GM23338 (cell line): ENCODE measurements at regions not wholly inside any gene's neighbourhood (a gene's known extent, or its start where the extent isn't known, plus 50 kb on each side); places are given as distances from the start of the nearest gene placed in this dataset.

Source experiments
- CREB1 ChIP-seq: fragments of 250-450 bp; sonication (Bioruptor Pico); IDR thresholded peaks from 2 replicates; pipeline ENCODE4 v1.5.0; 2020; ENCODE audit warnings: low read depth, mild to moderate bottlenecking, moderate library complexity
- EZH2 ChIP-seq: fragments of 200-600 bp; sonication (generic); IDR thresholded peaks from one replicate; pipeline ENCODE4 v1.8.0; 2017; ENCODE audit warnings: antibody characterized with exemption, mild to moderate bottlenecking, low read depth; ENCODE audit not compliant: unreplicated experiment
- EZH2phosphoT487 ChIP-seq: fragments of 200-600 bp; sonication (generic); IDR thresholded peaks from one replicate; pipeline ENCODE4 v1.8.1; 2018; ENCODE audit warnings: antibody characterized with exemption; ENCODE audit not compliant: unreplicated experiment
- JUNB ChIP-seq: IDR thresholded peaks from one replicate; pipeline ENCODE4 v1.6.1; 2016; ENCODE audit warnings: antibody characterized with exemption; ENCODE audit not compliant: unreplicated experiment
- NANOG ChIP-seq: IDR thresholded peaks from 2 replicates; pipeline ENCODE4 v1.6.1; 2016; ENCODE audit warnings: antibody characterized with exemption, borderline replicate concordance
- POLR2AphosphoS5 ChIP-seq: IDR thresholded peaks from 2 replicates; pipeline ENCODE4 v1.6.1; 2016; ENCODE audit warnings: antibody characterized with exemption, low read depth
- STAT1 ChIP-seq: IDR thresholded peaks from one replicate; pipeline ENCODE4 v1.6.1; 2016; ENCODE audit warnings: antibody characterized with exemption; ENCODE audit not compliant: unreplicated experiment
- ZNF114 ChIP-seq: fragments of 250-450 bp; sonication (Bioruptor Pico); IDR thresholded peaks from 2 replicates; pipeline ENCODE4 v1.5.0; 2020; ENCODE audit warnings: mild to moderate bottlenecking, moderate library complexity
- ZNF331 ChIP-seq: fragments of 250-450 bp; sonication (Bioruptor Pico); IDR thresholded peaks from 2 replicates; pipeline ENCODE4 v1.5.0; 2020; ENCODE audit warnings: low read depth, mild to moderate bottlenecking, moderate library complexity
- TF ChIP-seq, protein P1 (sequence below), 2 experiments: fragments of 200-600 bp in 1 of 2; sonication (generic) in 1 of 2; conservative IDR thresholded peaks; 2 replicates each; pipeline versions ENCODE4 v1.5.1 to v1.6.1; 2016 to 2017; ENCODE audit warnings: antibody characterized with exemption in 2 of 2, low read depth in 2 of 2, mild to moderate bottlenecking in 2 of 2, moderate library complexity in 1 of 2
- TF ChIP-seq, protein P2 (sequence below): IDR thresholded peaks from one replicate; pipeline ENCODE4 v1.6.1; 2018; ENCODE audit warnings: antibody characterized with exemption; ENCODE audit not compliant: unreplicated experiment
- TF ChIP-seq, protein P3 (sequence below): IDR thresholded peaks from 2 replicates; pipeline ENCODE4 v1.6.1; 2016; ENCODE audit warnings: antibody characterized with exemption

DNA sequence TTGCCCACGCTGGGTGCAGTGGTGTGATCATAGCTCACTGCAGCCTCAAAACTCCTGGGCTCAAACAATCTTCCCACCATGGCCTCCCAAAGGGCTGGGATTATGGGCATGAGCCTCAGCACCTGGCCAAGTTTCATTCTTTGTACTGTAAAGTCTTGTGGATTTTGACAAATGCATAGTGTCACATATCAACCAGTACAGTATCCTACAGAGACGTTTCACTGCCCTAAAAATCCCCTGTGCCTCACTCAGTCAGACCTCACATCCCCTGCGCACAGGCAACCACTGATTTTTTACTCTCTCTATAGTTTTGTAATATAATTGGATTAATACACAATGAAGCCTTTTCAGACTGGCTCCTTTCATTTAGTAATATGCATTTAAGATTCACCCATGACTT lies 130.7 kb upstream of the UBE2E1 start:
- TF ChIP-seq EZH2 (no peak), POLR2AphosphoS5 (no peak), NANOG (no peak), CREB1 (no peak), JUNB (no peak), ZNF331 (no peak), EZH2phosphoT487 (no peak), ZNF114 (CRISPR knock-in tag) (no peak), STAT1 (no peak)
- TF ChIP-seq, protein P1, sequence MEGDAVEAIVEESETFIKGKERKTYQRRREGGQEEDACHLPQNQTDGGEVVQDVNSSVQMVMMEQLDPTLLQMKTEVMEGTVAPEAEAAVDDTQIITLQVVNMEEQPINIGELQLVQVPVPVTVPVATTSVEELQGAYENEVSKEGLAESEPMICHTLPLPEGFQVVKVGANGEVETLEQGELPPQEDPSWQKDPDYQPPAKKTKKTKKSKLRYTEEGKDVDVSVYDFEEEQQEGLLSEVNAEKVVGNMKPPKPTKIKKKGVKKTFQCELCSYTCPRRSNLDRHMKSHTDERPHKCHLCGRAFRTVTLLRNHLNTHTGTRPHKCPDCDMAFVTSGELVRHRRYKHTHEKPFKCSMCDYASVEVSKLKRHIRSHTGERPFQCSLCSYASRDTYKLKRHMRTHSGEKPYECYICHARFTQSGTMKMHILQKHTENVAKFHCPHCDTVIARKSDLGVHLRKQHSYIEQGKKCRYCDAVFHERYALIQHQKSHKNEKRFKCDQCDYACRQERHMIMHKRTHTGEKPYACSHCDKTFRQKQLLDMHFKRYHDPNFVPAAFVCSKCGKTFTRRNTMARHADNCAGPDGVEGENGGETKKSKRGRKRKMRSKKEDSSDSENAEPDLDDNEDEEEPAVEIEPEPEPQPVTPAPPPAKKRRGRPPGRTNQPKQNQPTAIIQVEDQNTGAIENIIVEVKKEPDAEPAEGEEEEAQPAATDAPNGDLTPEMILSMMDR (conservative IDR thresholded peaks at IDR 0.05; ENCODE audit: low read depth in 2 of 2), result no peak
- TF ChIP-seq, protein P2, sequence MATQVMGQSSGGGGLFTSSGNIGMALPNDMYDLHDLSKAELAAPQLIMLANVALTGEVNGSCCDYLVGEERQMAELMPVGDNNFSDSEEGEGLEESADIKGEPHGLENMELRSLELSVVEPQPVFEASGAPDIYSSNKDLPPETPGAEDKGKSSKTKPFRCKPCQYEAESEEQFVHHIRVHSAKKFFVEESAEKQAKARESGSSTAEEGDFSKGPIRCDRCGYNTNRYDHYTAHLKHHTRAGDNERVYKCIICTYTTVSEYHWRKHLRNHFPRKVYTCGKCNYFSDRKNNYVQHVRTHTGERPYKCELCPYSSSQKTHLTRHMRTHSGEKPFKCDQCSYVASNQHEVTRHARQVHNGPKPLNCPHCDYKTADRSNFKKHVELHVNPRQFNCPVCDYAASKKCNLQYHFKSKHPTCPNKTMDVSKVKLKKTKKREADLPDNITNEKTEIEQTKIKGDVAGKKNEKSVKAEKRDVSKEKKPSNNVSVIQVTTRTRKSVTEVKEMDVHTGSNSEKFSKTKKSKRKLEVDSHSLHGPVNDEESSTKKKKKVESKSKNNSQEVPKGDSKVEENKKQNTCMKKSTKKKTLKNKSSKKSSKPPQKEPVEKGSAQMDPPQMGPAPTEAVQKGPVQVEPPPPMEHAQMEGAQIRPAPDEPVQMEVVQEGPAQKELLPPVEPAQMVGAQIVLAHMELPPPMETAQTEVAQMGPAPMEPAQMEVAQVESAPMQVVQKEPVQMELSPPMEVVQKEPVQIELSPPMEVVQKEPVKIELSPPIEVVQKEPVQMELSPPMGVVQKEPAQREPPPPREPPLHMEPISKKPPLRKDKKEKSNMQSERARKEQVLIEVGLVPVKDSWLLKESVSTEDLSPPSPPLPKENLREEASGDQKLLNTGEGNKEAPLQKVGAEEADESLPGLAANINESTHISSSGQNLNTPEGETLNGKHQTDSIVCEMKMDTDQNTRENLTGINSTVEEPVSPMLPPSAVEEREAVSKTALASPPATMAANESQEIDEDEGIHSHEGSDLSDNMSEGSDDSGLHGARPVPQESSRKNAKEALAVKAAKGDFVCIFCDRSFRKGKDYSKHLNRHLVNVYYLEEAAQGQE, result no peak
- TF ChIP-seq, protein P3, sequence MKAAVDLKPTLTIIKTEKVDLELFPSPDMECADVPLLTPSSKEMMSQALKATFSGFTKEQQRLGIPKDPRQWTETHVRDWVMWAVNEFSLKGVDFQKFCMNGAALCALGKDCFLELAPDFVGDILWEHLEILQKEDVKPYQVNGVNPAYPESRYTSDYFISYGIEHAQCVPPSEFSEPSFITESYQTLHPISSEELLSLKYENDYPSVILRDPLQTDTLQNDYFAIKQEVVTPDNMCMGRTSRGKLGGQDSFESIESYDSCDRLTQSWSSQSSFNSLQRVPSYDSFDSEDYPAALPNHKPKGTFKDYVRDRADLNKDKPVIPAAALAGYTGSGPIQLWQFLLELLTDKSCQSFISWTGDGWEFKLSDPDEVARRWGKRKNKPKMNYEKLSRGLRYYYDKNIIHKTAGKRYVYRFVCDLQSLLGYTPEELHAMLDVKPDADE, result no peak
